ENCODE measurements at regions not wholly inside any gene's neighbourhood (a gene's known extent, or its start where the extent isn't known, plus 50 kb on each side); places are given as distances from the start of the nearest gene placed in this dataset.

GRCh38 chr2:41917587-41917986, 130.2 kb upstream of the PKDCC start:
- TF ChIP-seq, protein P1, sequence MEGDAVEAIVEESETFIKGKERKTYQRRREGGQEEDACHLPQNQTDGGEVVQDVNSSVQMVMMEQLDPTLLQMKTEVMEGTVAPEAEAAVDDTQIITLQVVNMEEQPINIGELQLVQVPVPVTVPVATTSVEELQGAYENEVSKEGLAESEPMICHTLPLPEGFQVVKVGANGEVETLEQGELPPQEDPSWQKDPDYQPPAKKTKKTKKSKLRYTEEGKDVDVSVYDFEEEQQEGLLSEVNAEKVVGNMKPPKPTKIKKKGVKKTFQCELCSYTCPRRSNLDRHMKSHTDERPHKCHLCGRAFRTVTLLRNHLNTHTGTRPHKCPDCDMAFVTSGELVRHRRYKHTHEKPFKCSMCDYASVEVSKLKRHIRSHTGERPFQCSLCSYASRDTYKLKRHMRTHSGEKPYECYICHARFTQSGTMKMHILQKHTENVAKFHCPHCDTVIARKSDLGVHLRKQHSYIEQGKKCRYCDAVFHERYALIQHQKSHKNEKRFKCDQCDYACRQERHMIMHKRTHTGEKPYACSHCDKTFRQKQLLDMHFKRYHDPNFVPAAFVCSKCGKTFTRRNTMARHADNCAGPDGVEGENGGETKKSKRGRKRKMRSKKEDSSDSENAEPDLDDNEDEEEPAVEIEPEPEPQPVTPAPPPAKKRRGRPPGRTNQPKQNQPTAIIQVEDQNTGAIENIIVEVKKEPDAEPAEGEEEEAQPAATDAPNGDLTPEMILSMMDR (conservative IDR thresholded peaks at IDR 0.05; ENCODE audit: low read length): no peak
- no peak for TF ChIP-seq EZH2phosphoT487 (IDR thresholded peaks at IDR 0.05; ENCODE audit: borderline replicate concordance, low read depth, low read length)
